Activated CD8-positive, alpha-beta memory T cell treated with anti-CD3 and anti-CD28 coated beads for 24 hours (primary cell): ENCODE measurements at regions not wholly inside any gene's neighbourhood (a gene's known extent, or its start where the extent isn't known, plus 50 kb on each side); places are given as distances from the start of the nearest gene placed in this dataset.

Source experiments
- DNase-seq: peaks from one replicate; pipeline ENCODE4 v3.0.0-alpha.2; 2020

DNA sequence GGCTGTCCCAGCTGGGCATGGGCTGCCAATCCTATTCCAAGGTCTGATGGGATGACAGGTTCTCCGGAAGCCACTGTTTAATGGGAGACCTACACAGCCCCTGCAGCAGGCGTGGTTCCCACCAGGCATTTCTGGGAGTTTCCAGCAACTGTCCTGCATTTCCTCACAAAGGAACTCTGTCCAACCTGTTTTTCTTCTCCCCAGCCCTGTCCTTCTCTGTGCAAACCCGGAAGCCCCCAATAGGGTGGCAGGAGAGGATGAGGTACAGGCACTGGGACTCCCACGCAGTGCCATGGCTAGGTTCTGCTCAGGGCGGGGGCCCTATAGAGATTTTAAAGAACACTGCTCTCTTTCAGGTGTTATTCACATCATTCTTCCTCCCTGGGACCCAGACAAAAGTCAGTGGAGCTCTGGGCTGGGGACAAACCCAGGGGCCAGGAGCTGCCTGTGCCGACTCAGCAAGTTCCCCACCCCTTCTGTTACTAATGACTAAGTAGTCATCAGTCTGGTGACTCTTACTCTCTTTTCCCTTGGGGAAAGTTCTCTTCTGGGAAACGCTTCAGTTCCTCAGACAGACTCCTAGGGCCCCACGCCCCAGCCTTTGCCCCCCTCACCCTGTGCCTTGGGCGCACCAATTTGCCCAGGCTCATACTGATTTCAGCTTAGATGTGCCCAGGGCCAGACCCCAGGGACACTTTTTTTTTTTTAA, 97.7 kb downstream of the CD47 start:
- no peak for DNase-seq

DNA sequence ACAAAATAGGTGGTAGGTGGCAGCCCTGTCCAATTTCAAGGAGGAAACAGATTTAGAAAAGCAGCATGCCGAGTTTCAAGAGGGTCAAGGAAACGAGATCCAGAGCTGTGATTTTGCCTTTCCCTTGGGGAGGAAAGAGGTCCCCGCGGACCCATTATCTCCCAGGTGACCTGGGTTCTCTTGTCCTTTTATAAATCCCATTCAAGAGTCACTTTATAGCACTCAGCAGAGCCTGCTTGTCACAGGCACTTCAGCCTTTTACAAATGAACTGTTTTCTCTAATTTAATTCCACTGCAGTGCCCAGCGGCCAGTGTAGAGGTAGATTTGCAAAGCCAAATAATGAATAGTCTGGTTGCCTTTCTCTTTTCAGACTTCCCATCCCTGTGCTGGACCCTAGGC, 99.9 kb downstream of the CD47 start:
- no peak for DNase-seq

DNA sequence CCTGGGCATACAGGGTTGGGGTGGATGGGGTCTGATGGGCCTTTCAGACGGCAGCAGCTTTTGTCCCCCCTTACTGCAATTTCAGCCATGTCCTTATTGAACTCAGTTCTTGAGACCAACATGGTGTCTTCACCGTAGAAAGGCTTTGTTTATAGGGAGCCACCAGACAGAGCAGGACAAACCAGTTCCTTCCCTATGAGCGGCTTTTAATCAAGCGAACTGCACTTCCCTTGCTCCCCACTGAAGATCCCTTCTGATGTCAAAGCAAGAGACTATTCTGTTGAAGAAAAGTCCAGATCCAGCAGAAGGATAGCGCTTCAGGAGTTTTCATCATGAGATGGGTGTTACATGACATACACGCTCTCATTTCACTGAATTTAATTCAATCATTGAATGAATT, 100.4 kb downstream of the CD47 start:
- no peak for DNase-seq

DNA sequence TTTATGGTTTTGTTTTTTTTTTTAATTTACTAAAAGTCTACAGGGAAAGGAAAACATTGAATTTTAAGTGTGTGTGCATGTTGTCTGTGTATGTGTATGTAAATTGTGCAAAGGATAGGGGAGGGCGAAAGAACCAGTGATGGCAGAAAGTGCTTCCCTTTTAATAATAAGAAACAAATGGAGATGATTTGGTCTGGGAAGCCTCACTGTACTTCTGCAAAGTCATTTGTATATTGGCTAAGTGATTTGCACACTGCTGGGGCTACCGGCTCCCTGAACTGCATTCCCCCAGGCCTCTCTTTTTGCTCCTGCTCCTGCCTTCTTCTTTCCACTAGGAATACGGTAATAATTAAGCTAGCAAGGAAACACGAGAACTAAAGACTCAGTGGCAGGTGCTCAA, 101.2 kb downstream of the CD47 start:
- DNase-seq: no peak

DNA sequence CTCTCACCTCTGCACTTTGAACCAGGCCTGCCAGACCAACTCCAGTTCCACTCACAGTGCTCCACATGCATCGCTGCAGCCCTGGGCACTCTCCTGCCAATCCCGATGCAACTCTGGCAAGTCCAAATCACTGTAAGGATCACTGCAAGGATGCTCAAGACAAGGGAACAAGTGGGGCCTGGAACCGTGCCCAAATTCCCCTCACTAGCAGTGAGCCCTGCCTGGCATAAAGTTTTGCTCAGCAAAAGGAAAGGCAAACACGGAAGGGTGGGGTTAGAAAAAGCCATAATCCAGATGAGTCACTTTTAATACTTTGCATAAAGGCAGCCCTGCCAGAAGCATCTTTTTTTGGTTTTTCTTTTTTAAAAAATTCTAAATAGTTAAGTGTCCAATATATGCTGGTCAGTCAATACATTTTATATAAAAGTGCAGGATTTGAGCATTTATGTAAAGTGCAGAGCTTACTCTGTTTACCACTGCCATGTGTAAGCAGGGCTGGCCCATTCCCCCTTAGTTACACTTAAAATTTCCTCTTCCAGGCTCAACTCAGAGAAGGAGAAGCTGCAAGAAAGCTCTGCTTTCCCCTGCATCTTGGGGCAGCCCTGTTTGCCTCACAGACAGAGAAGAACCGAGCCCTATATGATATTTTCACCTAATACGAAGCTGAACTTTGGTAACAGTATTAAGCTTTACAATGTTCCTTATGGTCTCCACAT, 102.2 kb downstream of the CD47 start:
- no peak for DNase-seq

DNA sequence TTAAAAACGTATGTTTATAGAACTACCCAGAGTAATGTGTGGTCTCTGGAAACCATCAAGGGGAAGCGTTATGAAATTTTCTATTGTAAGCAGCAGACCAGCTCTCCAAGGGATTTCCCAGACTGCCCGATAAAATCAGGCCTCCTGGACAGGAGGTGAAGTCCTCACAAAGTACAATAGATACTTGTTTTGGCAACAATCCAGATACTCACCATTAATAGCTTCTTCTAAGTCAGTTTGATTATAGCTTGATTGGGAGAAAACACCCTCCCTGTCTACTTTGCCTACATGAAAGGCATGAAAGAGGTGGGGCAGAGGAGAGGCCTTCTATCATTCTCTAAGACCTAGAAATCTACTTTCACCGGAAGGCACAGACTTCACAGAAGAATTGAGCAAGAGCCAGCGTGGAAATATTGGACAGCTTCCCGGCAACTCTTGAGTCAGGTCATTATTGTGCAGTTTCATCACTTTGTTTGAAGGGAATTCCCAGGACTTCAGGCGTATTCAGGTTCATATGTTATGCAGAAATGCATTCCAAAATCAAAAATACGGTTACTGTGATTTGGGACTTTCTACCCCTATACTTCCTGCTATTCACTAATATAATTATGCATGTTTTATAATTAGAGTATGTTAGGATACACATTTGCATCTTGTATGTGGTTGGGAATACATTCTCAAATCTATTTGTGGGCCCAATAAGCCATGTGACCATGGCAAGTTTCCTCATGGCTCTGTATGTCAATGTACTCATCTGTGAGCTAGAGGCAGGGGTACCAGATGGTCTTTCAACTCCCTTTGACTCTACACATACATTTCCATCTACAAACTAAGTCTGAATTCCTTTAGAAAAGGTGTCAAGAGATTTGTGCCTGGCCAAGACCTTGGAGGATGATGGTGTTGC, 103.5 kb downstream of the CD47 start:
- DNase-seq: no peak

DNA sequence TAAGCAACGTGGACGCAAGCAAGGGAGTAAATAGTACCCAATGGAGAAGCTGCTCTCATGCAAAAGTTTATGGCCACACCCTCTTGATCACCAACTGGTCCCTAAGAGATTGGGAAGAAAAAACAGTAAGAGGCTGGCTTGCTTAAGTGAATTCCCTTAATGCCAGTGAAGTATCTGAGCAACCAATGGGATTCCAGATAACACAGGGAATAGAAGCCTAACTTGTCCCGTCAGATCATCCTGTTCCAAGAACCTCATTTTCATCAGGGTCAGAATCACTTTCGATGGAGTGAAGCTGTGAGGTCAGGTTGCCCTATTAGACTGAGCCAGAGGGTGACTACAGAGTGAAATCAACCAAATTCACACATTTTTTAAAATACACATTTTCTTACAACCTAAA, 104.3 kb downstream of the CD47 start:
- no peak for DNase-seq

DNA sequence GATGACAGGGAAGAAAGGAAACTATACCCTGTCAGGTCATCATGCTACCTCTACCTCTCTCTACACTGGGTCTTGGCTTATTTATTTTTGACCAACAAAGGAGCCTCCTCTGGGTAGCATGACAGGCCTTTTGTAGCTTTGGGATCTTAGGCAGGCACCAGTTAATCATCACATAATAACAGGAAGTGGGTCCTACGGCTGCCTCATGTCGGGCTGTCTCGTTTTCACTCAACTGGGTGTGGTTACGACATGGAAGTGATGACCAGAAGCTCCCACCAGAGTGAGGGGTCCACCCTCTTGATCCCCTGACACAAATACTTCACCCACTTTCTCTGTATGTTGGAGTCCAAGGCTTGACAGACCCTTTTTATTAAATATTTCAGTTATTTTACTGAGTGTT, 105.3 kb downstream of the CD47 start:
- no peak for DNase-seq

DNA sequence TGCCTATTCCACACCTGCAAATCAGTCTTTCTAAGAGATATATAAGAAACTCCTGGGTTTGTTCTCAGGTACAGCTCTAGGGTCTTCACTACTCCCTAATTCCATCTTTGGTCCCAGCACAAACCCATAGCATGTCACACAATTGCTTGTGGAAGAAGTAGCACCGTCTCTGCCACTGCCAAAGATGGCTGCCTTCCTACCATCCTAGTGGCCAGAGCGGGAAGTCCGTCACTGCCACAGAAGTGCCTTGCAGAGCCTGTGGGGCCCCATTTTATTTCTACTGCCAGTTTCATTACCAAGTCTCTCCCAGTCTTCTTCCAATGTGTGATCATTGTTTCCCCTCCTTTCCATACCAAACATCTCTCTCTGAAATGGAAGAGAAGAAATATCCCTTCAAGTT, 107.6 kb downstream of the CD47 start:
- no peak for DNase-seq

DNA sequence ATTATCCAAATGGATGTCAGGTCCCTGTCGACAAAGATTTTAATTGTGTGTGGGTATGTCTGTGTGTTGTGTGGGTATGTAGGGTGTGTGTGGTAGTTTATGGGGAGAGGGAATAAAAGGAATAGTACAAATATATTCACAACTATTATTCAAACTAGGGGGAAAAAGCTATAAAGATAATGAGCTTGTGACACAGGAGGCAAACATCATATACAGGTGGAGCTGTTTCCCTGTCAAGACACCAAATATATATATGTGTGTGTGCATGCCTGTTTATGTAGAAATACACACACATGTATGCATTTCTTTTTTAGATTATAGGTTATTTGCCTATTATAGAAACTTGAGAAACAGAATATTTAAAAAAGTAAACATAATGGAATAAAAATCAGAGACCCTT, 108.7 kb downstream of the CD47 start:
- no peak for DNase-seq

DNA sequence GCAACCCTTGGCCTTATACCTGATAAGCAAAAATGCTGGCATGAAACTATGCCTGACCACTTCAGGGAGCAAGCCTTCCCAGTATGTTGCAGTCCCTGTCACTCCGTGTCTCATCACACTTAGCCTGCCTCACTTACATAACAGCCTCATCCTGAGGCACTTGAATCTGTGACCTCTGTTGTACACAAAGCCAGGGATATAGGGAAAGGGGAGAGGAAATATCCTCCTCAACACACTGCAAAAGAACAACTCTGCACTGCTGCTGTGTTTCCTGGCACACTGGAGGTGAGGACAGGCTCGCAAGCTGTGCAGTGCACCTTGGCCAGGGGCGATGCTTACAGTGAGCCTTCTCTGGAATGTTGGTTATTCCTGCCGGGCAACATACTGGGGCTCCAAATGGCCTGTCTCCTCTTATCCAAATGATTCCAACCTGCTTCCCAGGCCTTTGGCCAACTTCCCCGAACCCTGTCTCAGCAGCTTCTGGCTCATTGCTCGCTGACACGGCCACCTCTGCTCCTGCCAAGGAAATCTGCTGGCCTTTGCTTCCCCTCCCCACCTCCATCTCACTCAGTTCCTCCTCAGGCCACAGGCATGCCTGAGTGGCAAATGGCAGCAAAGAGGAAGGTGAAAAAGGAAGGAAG, 109.2 kb downstream of the CD47 start:
- DNase-seq: no peak

DNA sequence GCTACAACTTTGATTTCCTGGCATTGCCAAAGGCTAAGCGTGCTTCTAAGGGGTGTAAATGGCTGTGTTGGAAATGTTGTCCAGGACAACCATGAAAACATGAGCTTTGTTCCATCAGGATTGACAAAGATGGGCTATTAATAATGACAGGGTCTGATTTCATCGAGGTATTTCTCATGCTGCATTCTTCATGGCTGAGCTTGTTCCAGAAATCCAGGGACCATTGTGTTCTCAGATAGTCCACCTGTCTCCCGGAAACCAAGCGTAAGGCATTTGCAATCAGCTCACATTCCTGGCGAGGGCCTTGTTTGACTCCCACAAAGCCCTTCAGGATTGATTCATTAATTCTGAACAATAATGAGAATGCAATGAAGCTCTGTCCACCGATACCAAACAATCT, 111.3 kb downstream of the CD47 start:
- no peak for DNase-seq

DNA sequence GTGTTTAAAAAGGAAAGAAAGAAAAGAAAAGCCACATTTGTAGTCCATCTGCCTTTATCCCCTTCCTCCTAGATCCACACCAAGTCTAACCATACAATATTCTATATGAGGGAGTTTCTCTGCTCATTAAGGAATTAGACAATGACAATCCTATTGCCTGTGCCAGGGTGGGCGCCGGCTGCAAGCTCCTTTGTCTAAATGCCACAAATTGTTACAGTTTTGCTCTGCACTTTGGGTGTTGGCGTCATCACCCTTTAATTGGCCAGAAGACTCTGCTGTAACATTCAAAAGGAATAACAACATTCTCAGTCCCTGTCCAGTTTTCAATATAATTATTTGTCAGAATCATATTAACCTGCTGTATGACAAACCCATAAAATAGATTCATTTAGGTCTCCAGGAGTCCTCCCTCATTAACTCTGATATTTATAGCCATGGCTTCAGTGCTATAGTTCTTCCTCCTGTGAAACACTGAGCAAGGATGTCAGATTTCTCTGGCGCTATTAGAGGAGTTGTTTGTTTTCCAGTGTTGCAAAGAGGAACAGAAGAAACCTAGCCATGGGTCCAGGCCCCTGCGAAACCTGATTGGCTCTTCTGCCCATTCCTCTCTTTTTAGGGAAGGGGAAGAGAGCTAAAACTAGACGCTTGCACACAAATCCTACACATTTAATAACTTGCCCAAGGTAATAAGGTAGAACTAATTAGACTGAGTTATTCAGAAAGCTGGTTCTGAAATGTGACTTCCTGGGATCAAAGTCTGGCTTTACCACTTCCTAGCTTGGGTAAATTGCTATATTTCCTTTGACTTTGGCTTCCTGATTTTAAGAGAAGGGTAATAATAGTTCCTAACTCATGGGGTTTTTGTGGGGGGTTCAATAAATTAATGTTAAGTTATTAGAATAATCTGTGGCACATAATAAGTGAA, 112.4 kb downstream of the CD47 start:
- no peak for DNase-seq

DNA sequence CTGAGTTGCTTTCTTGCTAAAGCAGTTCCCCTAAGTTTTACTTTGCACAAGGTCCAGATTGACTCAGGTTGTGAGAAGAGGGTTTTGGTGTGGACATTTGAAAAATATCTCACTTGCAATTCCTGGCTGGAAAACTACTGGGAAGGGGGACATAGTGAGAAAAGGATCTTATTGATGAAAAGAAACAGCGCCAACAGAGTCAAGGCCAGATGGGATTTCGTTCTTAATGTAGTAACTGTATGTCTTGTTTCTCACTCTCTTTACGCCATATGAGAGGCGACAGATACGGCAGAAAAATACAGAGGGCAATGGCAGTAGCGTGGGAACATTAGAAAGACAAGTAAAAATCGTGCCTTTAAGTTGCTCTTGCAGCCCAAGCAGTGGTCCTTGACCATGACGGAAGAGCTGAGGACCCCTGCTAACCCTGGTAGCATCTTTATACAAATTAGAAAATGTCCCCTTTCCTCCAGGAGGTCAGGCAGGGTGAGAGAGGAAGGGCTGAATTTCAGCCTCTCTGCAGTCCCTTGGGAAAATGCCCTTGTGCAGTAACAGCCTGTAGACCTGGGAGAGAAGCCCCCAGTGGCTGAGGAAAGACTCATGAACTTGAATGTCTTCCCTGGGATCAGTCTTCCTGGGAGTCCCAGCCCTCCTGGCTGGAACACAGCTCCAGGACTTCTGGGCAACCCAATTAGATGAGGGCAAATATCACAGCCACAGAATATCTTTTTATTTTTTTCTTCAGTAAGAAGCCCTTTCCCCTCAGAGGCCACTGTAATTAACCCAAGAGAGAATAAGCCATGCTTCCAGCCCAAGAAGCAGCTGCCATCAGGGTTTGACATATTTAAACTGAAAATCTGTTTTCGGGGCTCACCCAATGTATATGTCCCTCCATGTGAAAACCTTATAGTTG, 113.4 kb downstream of the CD47 start:
- DNase-seq: no peak

DNA sequence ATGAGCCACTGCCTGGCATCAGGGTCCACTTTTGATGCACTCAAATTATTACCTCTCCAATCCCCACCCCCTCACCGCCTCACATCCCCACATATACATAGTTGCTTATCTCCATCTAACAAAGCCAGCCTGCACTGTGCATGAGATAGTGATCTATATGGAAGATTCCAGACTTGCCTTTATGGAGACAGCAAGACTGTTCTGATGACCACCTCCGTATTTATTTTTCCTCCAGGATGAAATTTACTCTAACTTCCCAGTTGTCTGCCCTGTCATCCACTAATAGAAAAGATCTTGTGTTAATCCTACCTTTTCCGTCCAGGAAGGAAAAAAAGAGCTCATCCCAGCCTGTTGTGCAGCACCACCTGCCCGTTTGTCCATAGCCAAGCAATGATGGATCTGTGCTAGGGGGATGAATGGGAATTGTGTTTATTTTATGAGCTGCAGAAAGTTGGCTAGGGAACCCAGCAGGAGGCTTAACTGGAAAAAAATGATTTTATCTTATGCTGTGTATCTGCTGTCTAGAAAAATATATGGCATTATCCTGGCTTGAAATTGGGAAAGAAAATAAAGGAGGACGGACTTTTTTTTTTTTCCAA, 114.5 kb downstream of the CD47 start:
- DNase-seq: no peak

DNA sequence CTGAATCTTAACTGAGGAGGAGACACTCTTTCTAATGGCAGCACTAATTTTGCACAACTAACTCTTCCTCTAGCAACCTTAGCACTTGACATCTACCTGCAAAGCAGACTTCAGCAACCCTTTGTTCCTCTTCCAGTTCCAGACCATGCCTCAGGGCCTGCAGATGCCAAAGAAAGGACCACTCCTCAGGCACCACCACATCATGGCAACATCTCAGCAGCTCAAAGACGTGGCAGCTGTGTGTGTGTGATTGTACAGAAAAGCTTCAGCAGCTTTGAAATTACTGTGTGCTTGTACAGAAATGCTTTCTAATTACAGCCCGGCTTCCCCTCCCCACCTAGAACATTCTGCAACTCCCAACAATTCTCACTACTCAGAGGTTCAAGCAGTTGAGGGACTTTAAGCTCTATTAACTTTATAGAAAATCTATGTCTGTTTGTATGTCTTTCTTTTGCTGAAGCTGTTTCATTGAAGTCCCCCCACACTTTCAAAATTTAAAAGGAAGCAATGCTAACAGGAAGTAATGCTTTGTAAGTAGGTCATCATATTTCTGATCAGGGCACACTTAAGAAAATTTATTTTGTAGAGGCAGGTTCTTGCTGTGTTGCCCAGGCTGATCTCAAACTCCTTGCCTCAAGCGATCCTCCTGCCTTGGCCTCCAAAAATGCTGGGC, 115.2 kb downstream of the CD47 start:
- DNase-seq: no peak

DNA sequence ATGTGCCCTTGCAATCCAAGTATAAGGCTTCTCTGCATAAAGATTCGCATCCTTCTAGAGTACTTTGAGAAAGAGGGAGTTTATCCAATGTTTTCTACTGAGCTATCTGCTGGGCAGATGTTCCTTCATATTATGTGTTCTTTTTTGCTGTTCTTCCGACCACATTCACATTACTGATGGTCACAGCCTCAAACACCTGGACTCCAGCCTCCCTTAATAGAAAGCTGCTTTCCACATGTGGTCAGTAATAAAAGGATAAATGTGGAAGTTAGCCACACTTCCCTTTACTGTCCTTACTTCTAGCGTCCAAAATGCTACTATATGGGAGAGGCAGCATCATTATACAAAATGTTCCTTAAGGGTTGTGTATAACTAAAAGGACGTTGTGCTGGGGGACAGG, 116.9 kb downstream of the CD47 start:
- no peak for DNase-seq

DNA sequence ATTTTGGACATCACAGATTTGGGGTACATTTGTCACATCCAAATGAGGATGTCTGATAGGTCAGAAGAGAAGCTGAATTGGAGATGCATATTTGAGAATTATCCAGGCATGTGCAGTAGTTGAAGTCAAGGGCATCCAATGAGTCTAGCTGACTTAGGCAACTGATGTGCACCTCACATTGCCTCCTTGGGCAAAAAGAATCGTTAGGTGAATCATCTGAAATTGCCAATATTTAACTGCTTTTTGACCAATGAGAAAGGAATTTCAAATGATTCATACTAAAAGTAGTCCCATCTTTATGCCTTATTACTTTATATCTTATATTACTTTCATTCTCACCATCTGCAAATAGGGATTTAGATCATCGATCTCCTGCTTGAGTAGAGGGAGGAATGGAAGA, 117.7 kb downstream of the CD47 start:
- no peak for DNase-seq

DNA sequence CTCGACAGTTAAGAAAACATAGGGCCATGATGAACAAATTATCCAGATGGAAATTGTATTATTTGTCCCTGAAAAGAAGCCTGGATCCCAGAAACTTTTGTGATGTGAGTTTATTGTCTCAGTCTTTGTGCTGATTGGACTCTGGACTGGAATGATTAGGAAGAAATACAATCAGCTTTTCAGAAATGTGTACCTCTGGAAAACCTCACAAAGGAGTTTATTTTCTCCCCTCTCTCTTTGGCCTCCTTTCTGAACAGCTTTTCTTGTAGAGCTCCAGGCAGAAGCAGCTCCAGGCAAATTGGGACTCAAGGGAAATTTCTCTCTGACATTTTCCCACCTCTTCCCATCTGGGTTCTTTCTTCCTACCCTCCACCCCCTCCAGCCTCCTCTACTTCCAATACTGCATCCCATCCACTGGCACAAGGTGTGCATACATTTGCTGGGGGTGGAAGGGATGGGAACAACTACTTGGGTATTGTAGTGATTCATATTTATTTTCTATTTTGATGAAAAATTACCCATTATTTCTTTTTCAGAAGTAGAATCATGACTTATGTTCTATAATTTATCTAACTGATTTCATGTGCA, 119.7 kb downstream of the CD47 start:
- no peak for DNase-seq
